ENCODE measurements at regions not wholly inside any gene's neighbourhood (a gene's known extent, or its start where the extent isn't known, plus 50 kb on each side); places are given as distances from the start of the nearest gene placed in this dataset.

DNA sequence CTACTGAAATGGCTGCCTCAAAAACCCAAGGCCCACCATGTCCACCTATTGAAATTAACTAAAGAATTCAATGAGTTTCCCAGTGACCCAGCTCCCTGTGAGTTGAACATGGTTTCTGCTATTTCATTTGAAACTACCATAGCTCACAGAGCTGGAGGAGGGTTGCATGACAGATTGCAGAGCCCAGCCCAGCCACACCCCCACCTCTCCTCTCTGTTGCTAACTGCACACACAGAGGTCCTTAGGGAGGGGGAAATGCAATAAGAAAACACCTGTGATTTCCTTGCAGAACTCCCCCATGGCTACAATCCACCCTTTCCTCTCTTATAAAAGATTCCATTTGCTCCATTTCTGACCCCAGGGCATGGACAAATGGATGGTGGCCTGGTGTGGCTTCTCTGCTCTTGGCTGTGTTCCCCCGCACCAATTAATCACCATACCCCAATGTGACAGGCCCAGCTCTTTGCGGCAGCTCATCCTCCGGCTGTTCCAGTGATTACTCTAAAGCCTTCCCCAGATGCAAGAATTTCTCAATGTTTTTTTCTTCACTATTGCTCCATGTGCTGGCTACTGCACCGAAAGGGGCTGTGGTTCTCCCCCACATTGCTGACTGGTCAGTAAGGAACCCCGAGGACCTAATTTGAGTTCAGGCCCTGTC lies 208.4 kb upstream of the KBTBD8 start:
- no peak overlapping the region for H3K27ac Mint-ChIP-seq (ENCODE audit: unreplicated experiment)
- peaks cover 10% of the 10 kb centered on the region for H3K27me3 Mint-ChIP-seq (ENCODE audit: unreplicated experiment)
- no peaks in the 10 kb centered on the region for H3K4me1 Mint-ChIP-seq (ENCODE audit: unreplicated experiment)
- no peak overlapping the region for H3K4me3 Mint-ChIP-seq (ENCODE audit: unreplicated experiment)
- no peaks in the 10 kb centered on the region for H3K36me3 Mint-ChIP-seq (ENCODE audit: unreplicated experiment)
- TF ChIP-seq, protein P1, sequence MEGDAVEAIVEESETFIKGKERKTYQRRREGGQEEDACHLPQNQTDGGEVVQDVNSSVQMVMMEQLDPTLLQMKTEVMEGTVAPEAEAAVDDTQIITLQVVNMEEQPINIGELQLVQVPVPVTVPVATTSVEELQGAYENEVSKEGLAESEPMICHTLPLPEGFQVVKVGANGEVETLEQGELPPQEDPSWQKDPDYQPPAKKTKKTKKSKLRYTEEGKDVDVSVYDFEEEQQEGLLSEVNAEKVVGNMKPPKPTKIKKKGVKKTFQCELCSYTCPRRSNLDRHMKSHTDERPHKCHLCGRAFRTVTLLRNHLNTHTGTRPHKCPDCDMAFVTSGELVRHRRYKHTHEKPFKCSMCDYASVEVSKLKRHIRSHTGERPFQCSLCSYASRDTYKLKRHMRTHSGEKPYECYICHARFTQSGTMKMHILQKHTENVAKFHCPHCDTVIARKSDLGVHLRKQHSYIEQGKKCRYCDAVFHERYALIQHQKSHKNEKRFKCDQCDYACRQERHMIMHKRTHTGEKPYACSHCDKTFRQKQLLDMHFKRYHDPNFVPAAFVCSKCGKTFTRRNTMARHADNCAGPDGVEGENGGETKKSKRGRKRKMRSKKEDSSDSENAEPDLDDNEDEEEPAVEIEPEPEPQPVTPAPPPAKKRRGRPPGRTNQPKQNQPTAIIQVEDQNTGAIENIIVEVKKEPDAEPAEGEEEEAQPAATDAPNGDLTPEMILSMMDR (IDR thresholded peaks at IDR 0.05): no peak
- no peak for DNase-seq (ENCODE audit: extremely low spot score, unreplicated experiment)
- no peaks in the 10 kb centered on the region for H3K9me3 Mint-ChIP-seq (ENCODE audit: unreplicated experiment)

DNA sequence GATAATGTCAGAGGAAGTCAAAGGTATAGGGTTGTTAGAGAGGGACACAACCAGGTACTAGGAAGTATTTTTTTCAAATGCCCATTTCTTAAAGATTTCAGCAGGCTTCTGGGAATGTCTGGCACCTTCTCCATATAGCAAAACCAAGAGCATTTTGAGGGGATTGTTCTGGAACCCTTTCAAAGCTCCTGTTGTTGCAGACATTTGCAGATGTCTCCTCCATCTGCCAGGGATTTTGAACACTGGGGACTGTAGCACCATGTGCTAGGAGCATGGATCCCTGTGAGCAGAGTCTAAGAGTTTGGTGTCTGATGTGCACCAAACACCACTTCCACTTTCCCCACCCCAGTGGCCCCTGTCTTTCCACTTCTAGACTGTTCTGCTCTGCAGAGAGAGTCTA lies 206.0 kb upstream of the KBTBD8 start:
- peaks cover 4% of the 10 kb centered on the region for H3K4me1 Mint-ChIP-seq (ENCODE audit: unreplicated experiment)
- no peak overlapping the region for H3K4me3 Mint-ChIP-seq (ENCODE audit: unreplicated experiment)
- TF ChIP-seq, protein P1 (IDR thresholded peaks at IDR 0.05): no peak
- DNase-seq (ENCODE audit: extremely low spot score, unreplicated experiment): no peak
- peaks cover 6% of the 10 kb centered on the region for H3K27me3 Mint-ChIP-seq (ENCODE audit: unreplicated experiment)
- no peaks in the 10 kb centered on the region for H3K36me3 Mint-ChIP-seq (ENCODE audit: unreplicated experiment)
- H3K9me3 Mint-ChIP-seq (ENCODE audit: unreplicated experiment): no peaks in the 10 kb centered on the region
- H3K27ac Mint-ChIP-seq (ENCODE audit: unreplicated experiment): no peak overlapping the region

DNA sequence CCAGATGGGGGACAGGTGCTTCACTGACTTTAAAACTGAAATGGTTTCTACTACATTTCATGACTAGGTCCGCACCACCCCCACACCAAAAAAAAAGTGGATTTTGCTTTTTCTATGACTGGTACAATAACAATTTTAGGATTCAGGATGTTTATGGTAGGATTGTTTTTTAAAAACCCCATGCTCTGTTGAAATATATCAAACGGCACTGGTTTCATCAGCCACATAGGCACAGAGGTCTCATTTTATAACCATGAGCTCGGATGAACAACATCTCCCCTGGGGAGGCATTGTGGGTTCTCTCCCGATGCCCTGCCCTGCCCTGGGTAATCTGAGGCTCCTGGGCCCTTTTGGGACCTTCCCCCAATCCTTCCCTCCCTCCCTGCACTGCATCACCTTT lies 202.7 kb upstream of the KBTBD8 start:
- no peak for DNase-seq (ENCODE audit: extremely low spot score, unreplicated experiment)
- H3K27me3 Mint-ChIP-seq (ENCODE audit: unreplicated experiment): peaks cover 6% of the 10 kb centered on the region

DNA sequence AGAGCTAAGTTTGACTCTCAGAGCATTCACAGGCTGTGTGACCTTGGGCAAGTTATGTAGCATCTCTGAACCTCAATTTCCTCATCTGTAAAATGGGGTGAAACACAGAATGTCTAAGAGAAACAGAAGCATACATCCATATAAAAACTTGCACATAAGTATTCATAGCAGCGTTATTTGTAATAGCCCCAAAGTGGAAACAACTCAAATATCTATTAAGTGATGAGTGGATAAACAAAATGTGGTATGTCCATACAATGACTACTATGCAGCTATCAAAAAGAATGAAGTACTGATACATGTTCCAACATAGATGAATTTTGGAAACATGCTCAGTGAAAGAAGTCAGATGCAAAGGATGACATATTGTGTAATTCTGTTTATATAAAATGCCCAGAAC lies 201.8 kb upstream of the KBTBD8 start:
- no peaks in the 10 kb centered on the region for H3K36me3 Mint-ChIP-seq (ENCODE audit: unreplicated experiment)
- H3K27ac Mint-ChIP-seq (ENCODE audit: unreplicated experiment): no peak overlapping the region

More for the DNA sequence above, 202.7 kb upstream of the KBTBD8 start:
- peaks cover 3% of the 10 kb centered on the region for H3K9me3 Mint-ChIP-seq (ENCODE audit: unreplicated experiment)
- no peak overlapping the region for H3K4me3 Mint-ChIP-seq (ENCODE audit: unreplicated experiment)
- H3K4me1 Mint-ChIP-seq (ENCODE audit: unreplicated experiment): peaks cover 13% of the 10 kb centered on the region
- H3K27ac Mint-ChIP-seq (ENCODE audit: unreplicated experiment): no peak overlapping the region
- H3K36me3 Mint-ChIP-seq (ENCODE audit: unreplicated experiment): no peaks in the 10 kb centered on the region
- TF ChIP-seq, protein P1 (IDR thresholded peaks at IDR 0.05): no peak

DNA sequence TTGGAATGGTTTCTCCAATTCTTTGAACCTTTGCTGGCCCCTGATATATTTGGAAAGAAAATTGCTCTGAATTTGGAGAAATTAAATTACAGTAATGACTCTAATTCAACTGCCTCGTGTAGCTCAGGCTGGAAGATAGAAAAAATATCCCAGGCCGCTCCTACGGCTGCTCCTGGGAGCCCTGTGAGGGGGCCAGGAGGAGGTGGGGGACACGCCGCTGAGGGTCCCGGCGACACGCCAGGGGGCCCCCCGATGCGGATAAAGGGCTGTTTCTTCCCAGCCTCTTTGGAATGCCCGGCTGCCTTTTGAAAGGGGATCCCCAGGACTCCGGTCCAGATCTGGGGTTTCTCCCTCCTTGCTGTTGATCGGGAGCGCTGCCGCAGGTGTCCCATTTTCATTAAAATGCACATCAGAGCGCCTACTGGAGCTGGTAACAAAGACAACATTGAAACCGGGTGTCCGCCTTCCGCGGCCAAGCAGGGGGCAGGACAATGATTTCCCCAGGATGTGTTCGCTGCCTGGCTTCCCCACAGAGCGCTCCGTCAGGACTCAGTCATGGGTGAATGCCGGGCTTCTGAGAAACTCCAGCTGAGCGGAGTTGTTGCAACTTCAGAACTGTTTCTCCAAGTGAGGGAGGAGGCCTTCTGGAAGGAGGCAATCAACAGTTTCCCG lies 200.1 kb upstream of the KBTBD8 start:
- TF ChIP-seq, protein P1 (IDR thresholded peaks at IDR 0.05): no peak
- Mint-ChIP-seq H3K4me1 (ENCODE audit: unreplicated experiment) (peaks cover 13% of the 10 kb centered on the region), H3K36me3 (ENCODE audit: unreplicated experiment) (no peaks in the 10 kb centered on the region), H3K4me3 (ENCODE audit: unreplicated experiment) (peak overlapping the region; percentile 62), H3K9me3 (ENCODE audit: unreplicated experiment) (peaks cover 3% of the 10 kb centered on the region), H3K27me3 (ENCODE audit: unreplicated experiment) (no peaks in the 10 kb centered on the region), H3K27ac (ENCODE audit: unreplicated experiment) (peak overlapping the region; percentile 70)
- DNase-seq (ENCODE audit: extremely low spot score, unreplicated experiment): peak; percentile 85

More for the DNA sequence above, 201.8 kb upstream of the KBTBD8 start:
- Mint-ChIP-seq H3K9me3 (ENCODE audit: unreplicated experiment) (peaks cover 3% of the 10 kb centered on the region), H3K4me3 (ENCODE audit: unreplicated experiment) (no peak overlapping the region), H3K4me1 (ENCODE audit: unreplicated experiment) (peaks cover 13% of the 10 kb centered on the region), H3K27me3 (ENCODE audit: unreplicated experiment) (peaks cover 6% of the 10 kb centered on the region)
- DNase-seq (ENCODE audit: extremely low spot score, unreplicated experiment): no peak
- TF ChIP-seq, protein P1 (IDR thresholded peaks at IDR 0.05): no peak

Measured in osteocyte (in vitro differentiated cells).